ENCODE measurements at regions not wholly inside any gene's neighbourhood (a gene's known extent, or its start where the extent isn't known, plus 50 kb on each side); places are given as distances from the start of the nearest gene placed in this dataset.

DNA sequence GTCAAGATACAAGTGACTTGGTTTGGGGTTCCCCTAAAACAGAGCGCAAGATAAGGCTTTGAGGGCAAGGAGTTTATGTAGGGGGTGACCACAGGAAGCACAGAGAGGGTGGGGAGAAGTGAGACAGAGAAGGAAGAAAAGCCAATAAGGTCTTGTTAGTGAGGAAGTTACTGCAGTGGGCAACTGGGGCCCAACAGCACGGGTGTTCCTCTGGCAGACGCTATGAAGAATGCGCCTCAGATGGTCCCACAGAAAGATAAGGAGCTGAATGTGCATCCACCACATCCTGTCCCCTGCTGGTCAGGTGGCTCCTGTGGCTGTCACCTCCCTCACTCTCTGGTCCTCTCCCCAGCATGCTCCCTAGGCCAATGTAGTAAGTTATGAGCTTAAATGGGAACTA, 333.5 kb downstream of the TSHZ3 start:
- no peak for TF ChIP-seq GATA2 (IDR thresholded peaks at IDR 0.05; ENCODE audit: low read depth, low read length)
- TF ChIP-seq GATA3 (IDR thresholded peaks at IDR 0.05; ENCODE audit: low read depth, low read length) = no peak
